DMS 273 (cell line): ENCODE measurements at regions not wholly inside any gene's neighbourhood (a gene's known extent, or its start where the extent isn't known, plus 50 kb on each side); places are given as distances from the start of the nearest gene placed in this dataset.
"Not testable (repeated sequence)": the region's sequence is repeated elsewhere in the genome, so short reads cannot be mapped to it uniquely, and the experiment has no call there.

Source experiments
- DNase-seq: peaks from one replicate; lab custom pipeline; 2025; ENCODE audit not compliant: unreplicated experiment; lab: John Stamatoyannopoulos, UW

DNA sequence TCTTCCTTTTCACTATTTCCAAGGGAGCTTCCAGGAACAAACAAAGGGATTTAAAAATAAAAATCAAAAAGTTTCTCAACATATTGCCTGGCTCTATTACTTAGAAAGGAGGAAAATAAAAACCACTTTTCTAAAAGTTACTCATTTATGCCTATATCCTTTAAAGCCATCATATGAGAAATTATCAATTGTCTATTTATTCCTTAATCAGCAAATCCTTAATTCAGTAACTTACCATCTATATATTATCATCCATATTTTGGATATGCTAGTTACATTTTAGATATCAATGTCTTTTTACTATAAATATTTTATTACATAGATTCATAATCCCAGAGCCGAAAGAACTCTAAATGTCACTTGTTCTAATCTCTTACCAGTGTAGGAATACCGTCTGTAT lies 481.5 kb upstream of the ANO5 start:
- DNase-seq: no peak

DNA sequence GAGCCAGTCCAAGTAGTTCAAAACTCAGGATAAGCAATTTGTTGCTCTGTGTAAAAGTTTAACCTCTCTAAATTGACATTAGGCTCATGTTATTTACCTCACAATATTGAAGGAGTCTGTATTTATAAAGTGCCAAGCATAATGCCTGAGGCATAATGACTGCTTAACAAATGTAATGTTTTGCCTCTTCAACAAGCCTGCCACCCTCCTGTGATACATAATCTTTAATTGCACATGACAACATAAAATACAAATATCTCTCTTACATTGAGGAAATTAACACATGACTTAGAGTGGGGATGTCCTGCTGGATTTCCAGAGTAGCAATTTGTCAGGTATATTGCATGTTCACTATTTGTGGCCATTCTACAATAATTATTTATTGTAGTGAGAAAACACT lies 469.2 kb upstream of the ANO5 start:
- no peak for DNase-seq

DNA sequence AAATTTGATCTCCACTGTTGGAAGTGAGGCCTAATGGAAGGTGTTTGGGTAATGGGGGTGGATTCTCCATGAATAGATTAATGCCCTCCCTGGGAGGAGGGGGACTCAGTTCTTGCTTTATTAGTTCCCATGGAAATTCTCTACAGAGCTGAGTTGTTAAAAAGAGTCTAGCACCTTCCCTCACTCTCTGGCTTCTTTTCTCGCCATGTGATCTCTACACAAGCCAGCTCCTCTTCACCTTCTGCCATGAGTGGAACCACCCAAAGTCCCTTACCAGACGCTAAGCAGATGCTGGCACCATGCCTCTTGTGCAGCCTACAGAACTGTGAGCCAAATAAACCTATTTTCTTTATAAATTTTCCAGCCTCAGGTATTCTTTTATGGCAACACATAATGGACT lies 465.8 kb upstream of the ANO5 start:
- no peak for DNase-seq

DNA sequence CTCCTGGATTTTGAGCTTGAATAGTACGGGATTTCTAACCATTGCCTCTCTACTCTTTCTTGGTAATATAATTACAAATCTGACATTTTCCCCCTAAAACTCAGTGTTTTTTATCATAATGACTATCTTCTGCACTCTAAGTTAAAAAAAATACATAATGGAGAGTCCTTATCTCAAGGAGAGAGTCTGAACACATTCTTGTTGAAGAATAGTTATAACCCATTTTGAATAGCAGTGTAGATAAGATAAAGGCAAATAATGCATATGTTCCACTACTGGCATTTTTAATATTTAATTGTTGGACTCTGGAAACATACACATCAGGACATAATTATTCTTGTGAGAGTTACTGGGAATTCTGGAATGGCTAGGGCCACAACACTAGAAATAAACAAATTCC lies 456.5 kb upstream of the ANO5 start:
- DNase-seq: no peak

DNA sequence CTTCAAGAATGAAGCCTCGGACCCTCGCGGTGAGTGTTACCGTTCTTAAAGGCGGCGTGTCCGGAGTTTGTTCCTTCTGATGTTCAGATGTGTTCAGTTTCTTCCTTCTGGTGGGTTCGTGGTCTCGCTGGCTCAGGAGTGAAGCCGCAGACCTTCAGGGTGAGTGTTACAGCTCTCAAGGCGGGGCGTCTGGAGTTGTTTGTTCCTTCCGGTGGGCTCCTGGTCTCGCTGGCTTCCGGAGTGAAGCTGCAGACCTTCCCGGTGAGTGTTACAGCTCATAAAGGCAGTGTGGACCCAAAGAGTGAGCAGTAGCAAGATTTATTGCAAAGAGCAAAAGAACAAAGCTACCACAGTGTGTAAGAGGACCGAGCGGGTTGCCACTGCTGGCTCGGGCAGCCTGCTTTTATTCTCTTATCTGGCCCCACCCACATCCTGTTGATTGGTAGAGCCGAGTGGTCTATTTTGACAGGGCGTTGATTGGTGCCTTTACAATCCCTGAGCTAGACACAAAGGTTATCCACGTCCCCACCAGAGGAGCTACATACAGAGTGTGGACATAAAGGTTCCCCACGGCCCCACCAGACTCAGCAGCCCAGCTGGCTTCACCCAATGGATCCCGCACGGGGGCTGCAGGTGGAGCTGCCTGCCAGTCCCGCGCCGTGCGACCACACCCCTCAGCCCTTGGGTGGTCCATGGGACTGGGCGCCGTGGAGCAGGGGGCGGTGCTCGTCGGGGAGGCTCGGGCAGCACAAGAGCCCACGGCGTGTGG lies 440.2 kb upstream of the ANO5 start:
- not testable (repeated sequence) for DNase-seq

DNA sequence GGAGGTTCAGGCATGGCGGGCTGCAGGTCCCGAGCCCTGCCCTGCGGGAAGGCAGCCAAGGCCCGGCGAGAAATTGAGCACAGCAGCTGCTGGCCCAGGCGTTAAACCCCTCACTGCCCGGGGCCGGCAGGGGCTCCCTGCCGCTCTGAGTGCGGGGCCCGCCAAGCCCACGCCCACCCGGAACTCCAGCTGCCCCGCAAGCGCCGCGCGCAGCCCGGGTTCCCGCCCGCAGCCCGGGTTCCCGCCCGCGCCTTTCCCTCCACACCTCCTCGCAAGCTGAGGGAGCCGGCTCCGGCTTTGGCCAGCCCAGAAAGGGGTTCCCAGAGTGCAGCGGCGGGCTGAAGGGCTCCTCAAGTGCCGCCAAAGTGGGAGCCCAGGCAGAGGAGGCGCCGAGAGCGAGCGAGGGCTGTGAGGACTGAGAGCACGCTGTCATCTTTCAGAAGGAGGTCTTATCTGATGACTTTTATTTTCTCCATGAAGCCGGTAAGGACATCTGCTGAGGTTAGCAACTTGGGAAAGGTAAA lies 439.6 kb upstream of the ANO5 start:
- not testable (repeated sequence) for DNase-seq

DNA sequence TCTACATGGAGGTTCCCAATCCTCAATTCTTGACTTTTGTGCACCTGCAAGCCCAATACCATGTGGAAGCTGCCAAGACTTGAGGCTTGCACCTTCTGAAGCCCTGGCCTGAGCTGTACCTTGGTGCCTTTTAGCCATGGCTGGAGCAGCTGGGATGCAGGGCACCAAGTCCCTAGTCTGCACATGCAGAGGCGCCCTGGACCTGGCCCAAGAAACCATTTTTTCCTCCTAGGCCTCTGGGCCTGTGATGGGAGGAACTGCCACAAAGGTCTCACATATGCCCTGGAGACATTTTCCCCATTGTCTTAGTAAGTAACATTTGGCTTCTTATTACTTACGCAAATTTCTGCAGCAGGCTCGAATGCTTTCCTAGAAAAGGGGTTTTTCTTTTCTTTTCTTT lies 431.9 kb upstream of the ANO5 start:
- DNase-seq: no peak

DNA sequence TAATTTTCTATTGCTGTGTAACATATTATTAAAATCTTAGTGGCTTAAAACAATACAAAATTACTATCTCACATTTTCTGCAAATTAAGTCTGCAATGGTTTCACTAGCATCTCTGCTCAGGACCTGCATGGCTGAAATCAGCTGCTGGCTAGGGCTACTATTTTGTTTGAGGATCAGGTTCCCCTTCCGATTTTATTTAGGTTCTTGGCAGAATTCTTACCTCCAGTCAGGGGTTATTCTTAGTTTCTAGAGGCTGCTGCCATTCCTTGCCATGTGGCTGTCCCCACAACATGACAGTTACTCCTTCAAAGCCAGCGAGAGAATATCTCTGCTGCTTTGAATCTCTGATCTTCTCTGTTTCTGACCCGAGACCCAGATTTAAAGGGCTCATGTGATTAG lies 424.5 kb upstream of the ANO5 start:
- no peak for DNase-seq

DNA sequence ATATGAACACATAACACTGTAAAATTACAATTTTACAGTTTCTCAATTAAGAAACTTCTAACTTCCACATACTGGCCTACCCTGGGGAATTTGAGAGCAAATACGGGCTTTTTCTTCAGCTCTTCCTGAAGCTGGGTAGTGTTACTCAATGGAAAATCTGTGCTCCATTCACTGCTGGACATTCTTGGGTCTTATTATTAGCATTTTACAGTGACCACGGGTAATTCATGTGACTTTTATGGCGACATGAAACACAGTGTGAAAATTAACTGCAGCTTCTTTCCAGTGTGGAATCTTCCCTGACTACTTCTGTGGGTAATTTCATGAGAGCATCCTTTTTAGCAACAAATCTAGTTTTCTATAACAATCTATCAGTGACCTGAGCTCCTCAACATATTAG lies 423.7 kb upstream of the ANO5 start:
- DNase-seq: no peak

DNA sequence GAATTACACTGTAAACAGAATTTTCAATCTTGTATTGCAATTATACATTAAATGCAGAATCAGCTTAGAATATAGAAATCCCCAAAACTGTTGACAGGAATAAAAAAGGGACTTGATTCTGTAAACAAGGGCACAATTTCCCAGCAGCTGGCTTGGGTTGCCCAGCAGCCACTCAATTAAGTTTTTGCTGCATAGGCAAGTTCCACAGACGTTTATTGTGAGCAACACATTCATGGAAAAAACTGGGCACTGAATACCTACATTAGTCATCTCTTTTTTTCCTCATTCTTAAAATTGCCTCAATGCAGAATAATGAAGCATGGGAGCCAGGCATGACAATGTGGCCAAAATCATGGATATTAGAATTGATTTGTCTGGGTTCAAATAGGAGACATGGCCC lies 421.8 kb upstream of the ANO5 start:
- no peak for DNase-seq

DNA sequence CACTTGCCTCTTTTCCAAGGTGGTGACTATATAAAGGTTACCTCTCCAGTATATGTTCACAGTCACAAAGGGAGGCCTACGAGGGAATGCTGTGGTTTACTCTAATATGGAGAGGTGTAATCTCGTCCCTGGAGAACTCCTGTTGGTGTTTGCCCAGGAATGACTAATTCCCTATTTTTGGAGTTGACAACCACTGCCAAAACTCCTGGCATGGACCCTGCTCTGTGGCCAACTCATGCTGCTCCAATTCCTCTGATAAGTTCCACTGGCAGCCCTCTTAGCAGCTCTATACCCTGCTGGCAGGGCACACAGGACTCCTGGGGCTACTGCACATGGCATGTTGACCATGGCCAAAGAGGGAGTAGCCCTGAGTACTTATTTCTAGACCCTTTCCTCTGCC lies 418.7 kb upstream of the ANO5 start:
- peak; percentile 10 for DNase-seq

DNA sequence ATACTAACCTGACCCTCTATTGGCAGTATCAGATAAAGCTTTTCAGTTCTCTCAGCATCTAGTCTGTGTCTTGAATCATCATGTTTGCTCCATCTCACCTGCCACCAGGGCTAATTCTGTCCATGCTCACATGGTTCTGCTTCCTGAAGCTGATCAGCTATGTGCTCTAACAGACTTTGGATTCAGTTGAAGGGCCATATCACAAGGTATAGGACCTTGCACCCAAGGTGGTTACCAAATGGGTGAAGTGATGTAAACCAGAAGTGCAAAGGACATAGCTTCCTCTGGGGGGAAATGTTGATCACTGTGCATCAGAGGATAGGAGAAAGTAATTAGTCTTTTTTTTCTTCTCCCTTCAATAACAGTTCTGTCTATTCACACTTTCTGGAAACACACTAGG lies 417.0 kb upstream of the ANO5 start:
- no peak for DNase-seq

DNA sequence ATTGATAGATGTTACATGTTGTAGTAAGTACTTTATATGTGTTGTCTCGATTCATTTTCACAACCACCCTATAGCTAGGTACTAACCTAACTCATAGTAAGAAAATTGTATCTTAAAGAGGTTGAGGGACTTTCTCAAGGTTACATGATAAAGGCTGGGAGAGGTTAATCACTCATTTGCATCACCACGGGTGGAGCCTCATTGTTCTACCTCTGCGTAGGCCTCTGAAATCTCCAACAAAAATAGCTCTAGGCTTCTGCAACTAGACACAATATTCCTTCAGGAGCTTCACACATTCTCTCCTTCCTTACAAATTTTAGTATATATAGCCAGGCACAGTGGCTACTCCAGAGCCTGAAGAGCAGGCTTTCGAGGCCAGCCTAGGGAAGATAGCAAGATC lies 408.9 kb upstream of the ANO5 start:
- DNase-seq: no peak

DNA sequence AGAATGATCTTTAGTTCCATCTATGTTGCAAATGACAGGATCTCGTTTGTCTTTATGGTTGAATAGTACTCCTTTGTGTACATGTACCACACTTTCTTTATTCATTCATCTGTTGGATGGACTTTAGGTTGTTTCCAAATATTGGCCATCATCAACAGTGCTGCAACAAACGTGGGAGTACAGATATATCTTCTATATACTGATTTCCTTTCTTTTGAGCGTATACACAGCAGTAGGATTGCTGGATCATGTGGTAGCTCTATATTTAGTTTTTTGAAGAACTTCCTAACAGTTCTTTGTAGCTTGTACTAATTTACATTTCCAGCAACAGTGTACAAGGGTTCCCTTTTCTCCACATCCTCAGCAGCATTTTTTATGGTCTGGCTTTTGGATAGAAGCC lies 407.5 kb upstream of the ANO5 start:
- no peak for DNase-seq

DNA sequence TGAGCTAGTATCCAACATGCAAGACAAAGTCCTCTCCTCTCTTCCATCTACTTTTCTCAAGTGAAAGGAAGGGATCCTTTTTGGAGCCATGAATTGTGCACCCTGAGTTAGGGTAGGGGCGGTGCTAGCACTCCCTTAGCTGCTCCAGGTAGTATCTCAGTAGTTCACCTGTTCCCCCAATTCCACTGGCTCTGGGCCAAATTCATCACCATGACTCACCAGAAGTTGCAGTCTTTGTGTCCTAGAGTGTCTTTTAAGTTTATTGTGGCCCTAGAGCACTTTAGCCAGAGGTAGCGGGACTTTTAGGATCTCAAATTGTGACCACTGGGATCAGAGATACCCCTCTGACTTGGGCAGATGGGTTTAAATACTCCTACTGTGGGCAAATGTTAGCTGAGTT lies 398.6 kb upstream of the ANO5 start:
- DNase-seq: no peak

DNA sequence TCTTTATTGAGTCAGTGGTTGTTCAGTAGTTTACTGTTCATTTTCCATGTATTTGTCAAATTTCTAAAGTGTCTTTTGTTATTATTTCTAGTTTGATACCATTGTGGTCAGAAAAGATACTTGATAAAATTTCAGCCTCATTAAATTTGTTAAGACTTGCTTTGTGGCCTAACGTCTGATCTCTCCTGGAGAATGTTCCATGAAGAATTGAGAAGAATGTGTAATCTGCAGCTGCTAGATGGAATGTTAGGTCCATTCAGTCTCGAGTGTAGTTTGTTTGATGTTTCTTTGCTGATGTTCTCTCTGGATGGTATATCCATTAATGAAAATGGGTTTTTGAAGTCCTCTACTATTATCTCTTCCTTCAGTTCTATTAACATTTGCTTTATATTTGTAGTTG lies 394.7 kb upstream of the ANO5 start:
- DNase-seq: no peak

DNA sequence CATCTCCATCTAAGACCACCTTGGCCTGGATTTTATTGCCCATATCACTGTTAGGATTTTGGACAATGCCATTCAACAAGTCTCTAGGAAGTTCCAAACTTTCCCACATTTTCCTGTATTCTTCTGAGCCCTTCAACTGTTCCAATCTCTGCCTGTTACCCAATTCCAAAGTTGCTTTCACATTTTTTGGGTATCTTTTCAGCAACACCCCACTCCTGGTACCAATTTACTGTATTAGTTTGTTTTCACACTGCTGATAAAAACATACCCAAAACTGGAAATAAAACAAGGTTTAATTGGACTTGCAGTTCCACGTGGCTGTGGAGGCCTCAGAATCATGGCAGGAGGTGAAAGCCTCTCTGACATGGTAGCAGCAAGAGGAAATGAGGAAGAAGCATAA lies 388.4 kb upstream of the ANO5 start:
- not testable (repeated sequence) for DNase-seq

DNA sequence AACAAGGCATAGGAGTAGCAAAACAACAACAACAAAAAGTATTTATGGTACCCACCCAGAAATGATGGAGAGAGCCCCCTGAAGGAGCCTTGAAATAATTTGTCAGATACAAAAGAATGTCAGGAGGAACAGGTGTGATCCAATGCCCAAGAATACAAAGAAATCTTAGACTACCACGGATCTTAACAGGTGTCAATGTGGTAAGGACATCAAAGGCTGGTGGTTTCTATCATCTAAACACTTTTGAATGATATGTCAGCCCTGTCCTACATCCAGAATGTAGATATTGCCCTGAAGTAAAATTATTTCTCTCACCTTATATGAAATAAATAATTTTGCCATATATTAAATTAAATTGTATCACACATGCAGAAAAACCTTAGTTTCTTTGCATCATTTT lies 386.4 kb upstream of the ANO5 start:
- DNase-seq: no peak

DNA sequence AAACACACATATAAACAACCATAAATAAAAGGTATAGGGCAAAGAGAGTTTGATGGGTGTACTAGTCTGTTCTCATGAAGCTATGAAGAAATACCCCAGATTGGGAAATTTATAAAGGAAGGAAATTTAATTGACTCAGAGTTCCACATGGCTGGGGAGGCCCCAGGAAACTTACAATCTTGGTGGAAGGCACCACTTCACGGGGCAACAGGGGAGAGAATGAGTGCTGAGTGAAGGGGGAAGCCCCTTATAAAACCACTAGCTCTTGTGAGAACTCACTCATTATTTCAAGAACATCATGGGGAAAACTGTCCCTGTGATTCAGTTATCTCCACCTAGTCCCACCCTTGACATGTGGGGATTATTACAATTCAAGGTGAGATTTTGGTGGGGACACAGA lies 385.9 kb upstream of the ANO5 start:
- DNase-seq: no peak

DNA sequence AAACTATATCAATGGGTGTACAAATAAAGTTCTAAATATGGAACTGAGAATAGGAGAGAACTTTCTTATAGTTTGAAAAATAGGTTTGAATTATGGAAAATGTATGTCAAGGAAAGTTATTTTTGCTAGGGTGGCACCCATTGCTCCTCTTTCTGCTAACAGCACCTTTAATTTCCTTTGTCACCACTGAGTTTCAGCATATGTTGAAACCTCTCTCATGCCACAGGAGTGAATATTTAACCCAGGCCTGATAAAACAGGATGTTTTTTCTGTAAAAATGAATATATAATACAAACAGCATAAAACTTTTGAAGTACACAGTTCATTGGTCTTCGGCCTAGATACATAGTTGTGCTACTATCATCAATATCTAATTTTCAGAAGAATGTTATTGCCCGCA lies 385.5 kb upstream of the ANO5 start:
- no peak for DNase-seq

DNA sequence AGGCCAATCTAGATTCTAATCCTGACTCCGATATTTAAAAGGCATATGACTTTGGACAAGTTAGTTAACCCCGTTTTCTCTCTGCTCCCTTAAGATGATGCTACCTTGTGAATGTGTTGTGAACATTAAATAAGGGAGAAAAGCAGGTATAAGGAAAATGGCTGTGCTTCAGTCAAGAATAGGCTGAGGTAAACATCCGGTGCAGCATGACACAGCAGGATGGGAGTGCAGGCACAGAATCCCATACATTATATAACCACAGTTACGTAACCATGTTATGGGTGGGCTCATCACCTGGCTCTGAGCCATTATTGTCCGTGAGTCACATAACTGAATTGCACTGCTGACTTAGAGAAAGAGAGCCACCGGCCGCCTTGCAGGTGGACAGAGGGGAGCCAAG lies 382.2 kb upstream of the ANO5 start:
- no peak for DNase-seq

DNA sequence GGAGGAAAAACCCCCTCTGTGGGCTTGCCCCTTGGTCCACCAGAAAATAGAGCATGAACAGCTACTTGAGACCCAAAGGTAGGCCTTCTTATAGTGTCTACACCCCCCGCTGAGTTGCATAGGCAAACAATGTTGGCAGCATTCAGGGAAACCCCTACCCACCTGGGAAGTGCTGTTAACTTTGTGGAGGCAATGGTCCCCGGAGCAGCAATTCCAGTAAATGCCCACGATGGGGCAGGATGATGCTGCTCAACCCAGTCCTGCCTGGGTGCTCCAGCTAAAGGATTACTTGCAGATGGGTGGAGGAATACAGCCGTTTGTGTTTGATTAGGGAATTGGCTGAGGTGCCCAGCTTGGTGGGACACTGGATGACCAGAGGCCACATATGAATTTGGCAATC lies 381.3 kb upstream of the ANO5 start:
- peak; percentile 17 for DNase-seq

DNA sequence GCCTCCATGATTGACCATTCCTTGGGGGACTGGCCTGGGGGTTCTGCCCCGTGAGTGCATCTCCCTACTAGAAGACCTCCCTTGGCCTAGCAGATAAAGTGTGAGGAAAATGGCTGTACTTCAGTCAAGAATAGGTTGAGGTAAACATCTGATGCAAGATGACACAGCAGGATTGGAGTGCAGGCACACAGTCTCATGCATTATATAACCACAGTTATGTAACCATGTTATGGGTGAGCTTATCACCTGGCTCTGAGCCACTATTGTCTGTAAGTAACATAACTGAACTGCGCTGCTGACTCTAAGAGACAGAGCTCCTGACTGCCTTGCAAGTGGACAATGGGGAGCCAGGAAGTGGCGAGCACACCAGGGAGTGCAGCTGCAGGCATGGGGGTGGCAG lies 378.7 kb upstream of the ANO5 start:
- peak; percentile 3 for DNase-seq
